GM12872 (cell line): ENCODE measurements at regions not wholly inside any gene's neighbourhood (a gene's known extent, or its start where the extent isn't known, plus 50 kb on each side); places are given as distances from the start of the nearest gene placed in this dataset.

Experiments used
- TF ChIP-seq, protein P1 (sequence below): IDR thresholded peaks from 3 replicates; pipeline ENCODE4 v1.5.1; 2011; ENCODE audit warnings: low read depth, mild to moderate bottlenecking, low read length, moderate library complexity; ENCODE audit not compliant: insufficient read depth

DNA sequence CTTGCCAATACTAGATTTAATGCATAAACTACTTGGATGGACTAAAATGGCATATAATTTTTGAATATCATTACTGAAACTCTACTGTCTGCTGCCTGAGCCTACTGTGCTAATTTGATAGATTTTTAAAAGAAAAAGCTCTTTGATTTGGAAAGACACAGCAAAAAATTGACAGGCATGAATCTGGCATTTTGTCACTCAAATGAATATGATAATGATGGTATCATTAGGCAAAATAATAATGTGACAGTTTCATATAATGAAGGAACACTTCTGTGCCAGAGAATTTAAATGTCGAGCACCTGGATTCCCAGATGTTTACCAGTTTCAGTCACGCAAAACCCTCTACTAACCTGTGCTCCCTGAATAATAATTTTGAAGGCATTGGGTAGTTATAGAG, 60.0 kb upstream of the SLC13A1 start:
- TF ChIP-seq, protein P1, sequence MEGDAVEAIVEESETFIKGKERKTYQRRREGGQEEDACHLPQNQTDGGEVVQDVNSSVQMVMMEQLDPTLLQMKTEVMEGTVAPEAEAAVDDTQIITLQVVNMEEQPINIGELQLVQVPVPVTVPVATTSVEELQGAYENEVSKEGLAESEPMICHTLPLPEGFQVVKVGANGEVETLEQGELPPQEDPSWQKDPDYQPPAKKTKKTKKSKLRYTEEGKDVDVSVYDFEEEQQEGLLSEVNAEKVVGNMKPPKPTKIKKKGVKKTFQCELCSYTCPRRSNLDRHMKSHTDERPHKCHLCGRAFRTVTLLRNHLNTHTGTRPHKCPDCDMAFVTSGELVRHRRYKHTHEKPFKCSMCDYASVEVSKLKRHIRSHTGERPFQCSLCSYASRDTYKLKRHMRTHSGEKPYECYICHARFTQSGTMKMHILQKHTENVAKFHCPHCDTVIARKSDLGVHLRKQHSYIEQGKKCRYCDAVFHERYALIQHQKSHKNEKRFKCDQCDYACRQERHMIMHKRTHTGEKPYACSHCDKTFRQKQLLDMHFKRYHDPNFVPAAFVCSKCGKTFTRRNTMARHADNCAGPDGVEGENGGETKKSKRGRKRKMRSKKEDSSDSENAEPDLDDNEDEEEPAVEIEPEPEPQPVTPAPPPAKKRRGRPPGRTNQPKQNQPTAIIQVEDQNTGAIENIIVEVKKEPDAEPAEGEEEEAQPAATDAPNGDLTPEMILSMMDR: no peak
